ENCODE measurements at regions not wholly inside any gene's neighbourhood (a gene's known extent, or its start where the extent isn't known, plus 50 kb on each side); places are given as distances from the start of the nearest gene placed in this dataset.

DNA sequence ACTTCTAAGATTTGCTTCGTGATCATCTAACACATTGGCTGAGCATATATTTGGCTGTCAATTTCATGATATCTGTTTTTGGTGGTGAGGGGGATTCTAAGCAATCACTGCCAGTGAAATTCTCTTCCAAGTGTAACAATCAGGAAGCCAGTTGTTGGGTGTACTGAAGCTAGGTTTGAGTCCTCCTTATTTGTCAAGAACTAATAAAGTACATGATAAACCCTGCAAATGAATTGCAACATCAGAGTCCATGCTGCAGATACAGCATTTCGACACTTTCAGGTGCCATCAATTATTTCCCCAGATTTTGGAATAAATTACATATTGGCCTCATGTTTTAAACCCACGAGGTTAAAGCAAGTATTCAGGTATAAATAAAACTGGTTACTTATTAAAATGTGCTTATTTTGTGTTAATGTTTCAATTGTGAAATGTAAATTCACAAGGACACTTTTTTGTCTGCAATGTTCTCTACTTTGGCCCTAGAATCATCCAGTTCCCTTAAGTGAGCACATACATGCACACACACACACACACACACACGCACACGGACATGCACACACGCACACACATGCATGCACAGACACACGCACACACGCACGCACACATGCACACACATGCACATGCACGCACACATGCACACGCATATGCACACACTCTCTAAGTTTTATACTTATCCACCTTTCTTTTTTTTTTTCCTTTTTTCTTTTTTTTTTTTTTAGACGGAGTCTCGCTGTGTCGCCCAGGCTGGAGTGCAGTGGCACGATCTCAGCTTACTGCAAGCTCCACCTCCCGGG, 510.2 kb upstream of the KLF6 start:
- TF ChIP-seq NFIC (IDR thresholded peaks at IDR 0.05) (no peak), EGR1 (IDR thresholded peaks at IDR 0.05) (no peak), TEAD4 (IDR thresholded peaks at IDR 0.05) (no peak), ZBTB7A (IDR thresholded peaks at IDR 0.05; ENCODE audit: low read depth) (no peak), YY1 (IDR thresholded peaks at IDR 0.05; ENCODE audit: low read depth) (no peak), EP300 (IDR thresholded peaks at IDR 0.05; ENCODE audit: borderline replicate concordance) (no peak), RAD21 (IDR thresholded peaks at IDR 0.05; ENCODE audit: low read depth) (no peak), TAF1 (IDR thresholded peaks at IDR 0.05; ENCODE audit: low read depth) (no peak), CEBPB (IDR thresholded peaks at IDR 0.05) (no peak), FOXM1 (IDR thresholded peaks at IDR 0.05; ENCODE audit: borderline replicate concordance, low read depth) (no peak), TCF12 (IDR thresholded peaks at IDR 0.05; ENCODE audit: low read depth) (no peak), CREB1 (IDR thresholded peaks at IDR 0.05; ENCODE audit: low read depth) (no peak)
- TF ChIP-seq, protein P1, sequence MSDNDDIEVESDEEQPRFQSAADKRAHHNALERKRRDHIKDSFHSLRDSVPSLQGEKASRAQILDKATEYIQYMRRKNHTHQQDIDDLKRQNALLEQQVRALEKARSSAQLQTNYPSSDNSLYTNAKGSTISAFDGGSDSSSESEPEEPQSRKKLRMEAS (IDR thresholded peaks at IDR 0.05), result no peak
- TF ChIP-seq, protein P2, sequence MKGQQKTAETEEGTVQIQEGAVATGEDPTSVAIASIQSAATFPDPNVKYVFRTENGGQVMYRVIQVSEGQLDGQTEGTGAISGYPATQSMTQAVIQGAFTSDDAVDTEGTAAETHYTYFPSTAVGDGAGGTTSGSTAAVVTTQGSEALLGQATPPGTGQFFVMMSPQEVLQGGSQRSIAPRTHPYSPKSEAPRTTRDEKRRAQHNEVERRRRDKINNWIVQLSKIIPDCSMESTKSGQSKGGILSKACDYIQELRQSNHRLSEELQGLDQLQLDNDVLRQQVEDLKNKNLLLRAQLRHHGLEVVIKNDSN (IDR thresholded peaks at IDR 0.05), result no peak
- TF ChIP-seq, protein P3, sequence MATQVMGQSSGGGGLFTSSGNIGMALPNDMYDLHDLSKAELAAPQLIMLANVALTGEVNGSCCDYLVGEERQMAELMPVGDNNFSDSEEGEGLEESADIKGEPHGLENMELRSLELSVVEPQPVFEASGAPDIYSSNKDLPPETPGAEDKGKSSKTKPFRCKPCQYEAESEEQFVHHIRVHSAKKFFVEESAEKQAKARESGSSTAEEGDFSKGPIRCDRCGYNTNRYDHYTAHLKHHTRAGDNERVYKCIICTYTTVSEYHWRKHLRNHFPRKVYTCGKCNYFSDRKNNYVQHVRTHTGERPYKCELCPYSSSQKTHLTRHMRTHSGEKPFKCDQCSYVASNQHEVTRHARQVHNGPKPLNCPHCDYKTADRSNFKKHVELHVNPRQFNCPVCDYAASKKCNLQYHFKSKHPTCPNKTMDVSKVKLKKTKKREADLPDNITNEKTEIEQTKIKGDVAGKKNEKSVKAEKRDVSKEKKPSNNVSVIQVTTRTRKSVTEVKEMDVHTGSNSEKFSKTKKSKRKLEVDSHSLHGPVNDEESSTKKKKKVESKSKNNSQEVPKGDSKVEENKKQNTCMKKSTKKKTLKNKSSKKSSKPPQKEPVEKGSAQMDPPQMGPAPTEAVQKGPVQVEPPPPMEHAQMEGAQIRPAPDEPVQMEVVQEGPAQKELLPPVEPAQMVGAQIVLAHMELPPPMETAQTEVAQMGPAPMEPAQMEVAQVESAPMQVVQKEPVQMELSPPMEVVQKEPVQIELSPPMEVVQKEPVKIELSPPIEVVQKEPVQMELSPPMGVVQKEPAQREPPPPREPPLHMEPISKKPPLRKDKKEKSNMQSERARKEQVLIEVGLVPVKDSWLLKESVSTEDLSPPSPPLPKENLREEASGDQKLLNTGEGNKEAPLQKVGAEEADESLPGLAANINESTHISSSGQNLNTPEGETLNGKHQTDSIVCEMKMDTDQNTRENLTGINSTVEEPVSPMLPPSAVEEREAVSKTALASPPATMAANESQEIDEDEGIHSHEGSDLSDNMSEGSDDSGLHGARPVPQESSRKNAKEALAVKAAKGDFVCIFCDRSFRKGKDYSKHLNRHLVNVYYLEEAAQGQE (IDR thresholded peaks at IDR 0.05; ENCODE audit: low read depth), result no peak

DNA sequence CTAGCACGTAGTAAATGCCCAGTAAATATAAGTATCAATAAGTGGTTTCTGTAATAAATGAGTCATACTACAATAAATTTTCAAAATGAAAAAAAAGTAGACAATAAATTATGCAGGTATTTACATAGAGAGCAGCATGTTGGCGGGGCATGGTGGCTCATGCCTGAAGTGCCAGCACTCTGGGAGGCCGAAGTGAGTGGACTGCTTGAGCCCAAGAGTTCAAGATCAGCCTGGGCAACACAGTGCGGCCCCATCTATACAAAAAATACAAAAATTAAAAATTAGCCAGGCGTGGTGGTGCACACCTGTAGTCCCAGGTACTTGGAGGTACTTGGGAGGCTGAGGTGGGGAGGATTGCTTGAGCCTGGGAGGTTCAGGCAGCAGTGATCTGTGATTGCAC, 509.3 kb upstream of the KLF6 start:
- TF ChIP-seq CEBPB (IDR thresholded peaks at IDR 0.05), result no peak
- TF ChIP-seq TAF1 (IDR thresholded peaks at IDR 0.05; ENCODE audit: low read depth), result no peak
- no peak for TF ChIP-seq ZBTB7A (IDR thresholded peaks at IDR 0.05; ENCODE audit: low read depth)
- no peak for TF ChIP-seq TCF12 (IDR thresholded peaks at IDR 0.05; ENCODE audit: low read depth)
- TF ChIP-seq FOXM1 (IDR thresholded peaks at IDR 0.05; ENCODE audit: borderline replicate concordance, low read depth), result no peak
- TF ChIP-seq, protein P2 (IDR thresholded peaks at IDR 0.05), result no peak
- no peak for TF ChIP-seq EP300 (IDR thresholded peaks at IDR 0.05; ENCODE audit: borderline replicate concordance)
- TF ChIP-seq TEAD4 (IDR thresholded peaks at IDR 0.05), result no peak
- no peak for TF ChIP-seq CREB1 (IDR thresholded peaks at IDR 0.05; ENCODE audit: low read depth)
- TF ChIP-seq, protein P3 (IDR thresholded peaks at IDR 0.05; ENCODE audit: low read depth), result no peak
- TF ChIP-seq RAD21 (IDR thresholded peaks at IDR 0.05; ENCODE audit: low read depth), result no peak
- TF ChIP-seq YY1 (IDR thresholded peaks at IDR 0.05; ENCODE audit: low read depth), result no peak
- TF ChIP-seq NFIC (IDR thresholded peaks at IDR 0.05), result no peak
- TF ChIP-seq EGR1 (IDR thresholded peaks at IDR 0.05), result no peak
- TF ChIP-seq, protein P1 (IDR thresholded peaks at IDR 0.05), result no peak

DNA sequence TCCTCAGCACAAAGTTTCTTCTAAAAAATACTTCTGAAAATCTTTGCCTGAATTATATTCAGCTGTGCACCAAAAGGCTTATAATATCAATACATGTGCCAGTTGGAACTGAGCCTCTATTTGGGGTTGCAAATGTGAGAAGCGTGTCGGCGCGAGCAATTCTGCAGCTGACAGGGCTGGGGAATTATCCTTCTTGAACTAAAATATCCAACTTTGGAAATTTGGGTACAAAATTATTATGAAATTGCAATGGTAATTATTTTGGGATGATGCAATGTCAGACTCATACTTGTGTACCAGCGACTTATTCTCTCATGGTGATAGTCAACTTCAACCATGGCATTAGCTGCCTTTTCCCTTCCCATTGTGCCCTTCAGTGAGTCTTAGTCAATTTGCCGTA, 507.0 kb upstream of the KLF6 start:
- TF ChIP-seq TEAD4 (IDR thresholded peaks at IDR 0.05), result no peak
- TF ChIP-seq NFIC (IDR thresholded peaks at IDR 0.05), result no peak
- TF ChIP-seq, protein P3 (IDR thresholded peaks at IDR 0.05; ENCODE audit: low read depth), result no peak
- TF ChIP-seq, protein P2 (IDR thresholded peaks at IDR 0.05), result no peak

DNA sequence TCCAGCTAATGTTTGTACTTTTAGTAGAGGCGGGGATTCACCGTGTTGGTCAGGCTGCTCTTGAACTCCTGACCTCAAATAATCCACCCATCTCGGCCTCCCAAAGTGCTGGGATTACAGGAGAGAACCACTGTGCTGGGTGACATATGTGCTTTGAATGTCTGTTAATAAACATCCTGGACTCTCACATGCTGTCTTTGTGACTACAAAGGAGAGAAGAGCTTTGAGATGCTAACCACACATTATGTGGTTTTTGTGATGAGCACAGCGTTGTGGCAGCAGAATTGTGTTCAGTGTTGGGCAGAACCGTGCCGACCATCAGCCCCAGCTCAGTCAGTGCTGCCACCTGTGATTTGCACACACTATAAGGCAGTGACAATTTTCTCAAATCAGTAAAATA, 500.1 kb upstream of the KLF6 start:
- TF ChIP-seq CREB1 (IDR thresholded peaks at IDR 0.05; ENCODE audit: low read depth), result no peak
- TF ChIP-seq ZBTB7A (IDR thresholded peaks at IDR 0.05; ENCODE audit: low read depth), result no peak
- no peak for TF ChIP-seq NFIC (IDR thresholded peaks at IDR 0.05)
- no peak for TF ChIP-seq EP300 (IDR thresholded peaks at IDR 0.05; ENCODE audit: borderline replicate concordance)
- no peak for TF ChIP-seq RAD21 (IDR thresholded peaks at IDR 0.05; ENCODE audit: low read depth)
- TF ChIP-seq, protein P1 (IDR thresholded peaks at IDR 0.05), result no peak
- TF ChIP-seq EGR1 (IDR thresholded peaks at IDR 0.05), result no peak
- TF ChIP-seq CEBPB (IDR thresholded peaks at IDR 0.05), result no peak
- no peak for TF ChIP-seq TEAD4 (IDR thresholded peaks at IDR 0.05)

Measured in Ishikawa (cell line).